Naive thymus-derived CD8-positive, alpha-beta T cell (primary cell): ENCODE measurements at regions not wholly inside any gene's neighbourhood (a gene's known extent, or its start where the extent isn't known, plus 50 kb on each side); places are given as distances from the start of the nearest gene placed in this dataset.
"Not testable (repeated sequence)": the region's sequence is repeated elsewhere in the genome, so short reads cannot be mapped to it uniquely, and the experiment has no call there.

Experiments
- ATAC-seq, 2 donors: fragments of 150-1000 bp; cut with Tn5 transposase in 1 of 2; sonication (Bioruptor Pico), chemical (Tn5 transposase) in 1 of 2; 1 replicate in 1 of 2; 2 replicates in 1 of 2; pipeline ENCODE4 v1.10.0; 2021; ENCODE audit warnings: mild to moderate bottlenecking in 2 of 2, moderate library complexity in 2 of 2
- POLR2A ChIA-PET: fragments of 350-600 bp; sonication (Branson Sonifier 250); formaldehyde crosslinking; loops from one replicate; lab custom pipeline; 2021; ENCODE audit warnings: antibody characterized with exemption; lab: Charles Lee
- DNase-seq, 10 donors: peaks; one replicate each; pipeline versions ENCODE4 v3.0.0 to v3.0.0-alpha.2; 2020 to 2022
- H3K27ac Mint-ChIP-seq, 10 donors: one replicate each; pipeline ENCODE4 v1.8.0; 2020 to 2022; ENCODE audit warnings: mild to moderate bottlenecking in 10 of 10, mixed read lengths in 10 of 10, moderate library complexity in 4 of 10, inconsistent platforms in 1 of 10
- H3K27me3 Mint-ChIP-seq, 5 donors: one replicate each; pipeline ENCODE4 v1.8.0; 2021 to 2022; ENCODE audit warnings: mixed read lengths in 5 of 5
- H3K36me3 Mint-ChIP-seq, 3 donors: one replicate each; pipeline ENCODE4 v1.8.0; 2020 to 2022; ENCODE audit warnings: mixed read lengths in 3 of 3, mild to moderate bottlenecking in 2 of 3, inconsistent platforms in 1 of 3
- H3K4me1 Mint-ChIP-seq, 4 donors: one replicate each; pipeline ENCODE4 v1.8.0; 2021 to 2022; ENCODE audit warnings: mixed read lengths in 4 of 4
- H3K4me3 Mint-ChIP-seq, 10 donors: one replicate each; pipeline ENCODE4 v1.8.0; 2020 to 2022; ENCODE audit warnings: mild to moderate bottlenecking in 10 of 10, mixed read lengths in 10 of 10, moderate library complexity in 6 of 10, inconsistent platforms in 1 of 10
- H3K9me3 Mint-ChIP-seq, 9 donors: one replicate each; pipeline ENCODE4 v1.8.0; 2020 to 2022; ENCODE audit warnings: mixed read lengths in 9 of 9, mild to moderate bottlenecking in 3 of 9, inconsistent platforms in 1 of 9, moderate library complexity in 1 of 9

DNA sequence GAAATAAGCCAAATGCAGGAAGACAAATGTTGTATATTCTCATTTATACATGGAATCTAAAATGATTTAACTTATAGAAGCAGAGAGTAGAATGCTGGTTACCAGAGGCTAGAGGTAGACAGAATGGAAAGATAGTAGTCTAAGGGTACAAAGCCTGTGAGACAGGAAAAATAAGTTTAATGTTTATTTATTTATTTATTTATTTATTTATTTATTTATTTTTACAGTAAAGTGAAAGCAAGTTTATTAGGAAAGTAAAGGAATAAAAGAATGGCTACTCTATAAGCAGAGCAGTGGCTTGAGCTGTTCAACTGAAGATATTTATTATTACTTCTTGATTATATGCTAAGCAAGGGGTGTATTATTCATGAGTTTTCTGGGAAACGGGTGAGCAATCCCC lies 203.2 kb downstream of the LAS1L start:
- Mint-ChIP-seq H3K9me3 (peaks cover 0 to 69% (median 14%) of the 10 kb centered on the region in 9 donors), H3K27me3 (no peaks in the 10 kb centered on the region), H3K4me1 (no peaks in the 10 kb centered on the region), H3K36me3 (peaks cover 0 to 22% (median 12%) of the 10 kb centered on the region in 3 donors), H3K27ac (no peak overlapping the region), H3K4me3 (no peak overlapping the region)
- DNase-seq: no peak
- ATAC-seq: no peak
- POLR2A ChIA-PET: no interaction called here

DNA sequence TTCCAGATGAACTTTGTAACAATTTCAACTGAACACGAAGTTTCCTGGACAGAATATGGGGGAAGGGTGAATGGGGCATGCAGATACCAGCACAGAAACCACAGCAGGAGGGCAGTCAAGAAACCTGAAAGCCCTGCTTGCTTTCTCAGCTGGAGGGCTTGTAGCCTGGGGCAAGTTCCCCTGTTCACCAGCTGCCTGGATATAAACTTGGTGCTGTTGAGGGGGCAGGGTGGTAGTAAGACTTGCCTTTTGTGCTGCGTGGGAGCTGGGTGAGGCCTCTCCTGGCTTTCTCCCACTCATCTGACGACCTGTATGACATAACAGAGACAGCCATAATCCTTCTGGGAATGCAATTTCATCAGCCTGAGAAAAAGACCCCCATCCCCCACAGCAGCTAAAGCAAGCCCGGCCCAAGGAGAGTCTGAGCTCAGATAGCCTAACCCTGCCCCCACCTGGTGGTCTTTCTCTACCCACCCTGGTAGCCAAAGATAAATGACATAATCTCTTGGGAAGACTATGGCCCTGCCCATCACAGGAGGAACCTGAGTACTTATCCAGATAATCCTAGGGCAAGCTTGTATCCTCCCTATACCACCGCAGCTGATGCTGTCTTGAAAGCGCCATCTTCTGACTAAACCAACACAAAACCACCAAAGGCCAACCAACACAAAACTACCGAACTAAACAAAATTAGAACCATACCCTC lies 234.3 kb downstream of the LAS1L start:
- Mint-ChIP-seq H3K4me3 (no peak overlapping the region), H3K9me3 (peaks cover 0 to 75% (median 10%) of the 10 kb centered on the region in 9 donors), H3K27me3 (no peaks in the 10 kb centered on the region), H3K27ac (no peak overlapping the region), H3K4me1 (no peaks in the 10 kb centered on the region), H3K36me3 (peaks cover 0 to 21% (median 2%) of the 10 kb centered on the region in 3 donors)
- POLR2A ChIA-PET: no interaction called here
- ATAC-seq (no peak), DNase-seq (no peak)

DNA sequence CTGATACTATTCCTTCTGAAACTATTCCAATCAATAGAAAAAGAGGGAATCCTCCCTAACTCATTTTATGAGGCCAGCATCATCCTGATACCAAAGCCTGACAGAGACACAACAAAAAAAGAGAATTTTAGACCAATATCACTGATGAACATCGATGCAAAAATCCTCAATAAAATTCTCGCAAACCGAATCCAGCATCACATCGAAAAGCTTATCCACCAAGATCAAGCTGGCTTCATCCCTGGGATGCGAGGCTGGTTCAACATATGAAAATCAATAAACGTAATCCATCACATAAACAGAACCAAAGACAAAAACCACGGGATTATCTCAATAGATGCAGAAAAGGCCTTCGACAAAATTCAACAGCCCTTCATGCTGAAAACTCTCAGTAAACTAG lies 251.7 kb downstream of the LAS1L start:
- H3K27ac Mint-ChIP-seq, POLR2A ChIA-PET, H3K27me3 Mint-ChIP-seq, DNase-seq, ATAC-seq, H3K4me3 Mint-ChIP-seq, H3K4me1 Mint-ChIP-seq: not testable (repeated sequence)
- peaks cover 0 to 26% (median 0%) of the 10 kb centered on the region in 3 donors for H3K36me3 Mint-ChIP-seq
- peaks cover 0 to 69% (median 11%) of the 10 kb centered on the region in 9 donors for H3K9me3 Mint-ChIP-seq

DNA sequence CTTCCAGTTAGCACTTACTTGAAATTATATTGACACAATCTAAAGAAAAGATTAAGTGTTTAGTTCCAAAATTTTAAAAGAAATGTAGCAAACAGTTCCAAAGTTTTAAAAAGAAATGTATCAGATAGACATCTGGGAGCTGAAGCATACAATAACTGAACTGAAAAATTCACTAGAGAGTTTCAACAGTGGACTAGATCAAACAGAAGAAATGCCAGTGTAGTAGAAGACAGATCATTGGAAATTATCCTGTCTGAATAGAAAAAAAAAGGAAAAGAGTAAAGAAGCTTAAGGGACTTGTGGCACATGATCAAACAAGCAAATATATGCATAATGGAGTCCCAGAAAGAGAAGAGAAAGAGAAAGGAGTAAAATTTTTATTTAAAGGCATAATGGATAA lies 261.4 kb downstream of the LAS1L start:
- Mint-ChIP-seq H3K9me3 (peaks cover 0 to 73% (median 23%) of the 10 kb centered on the region in 9 donors), H3K4me1 (no peaks in the 10 kb centered on the region), H3K27ac (no peak overlapping the region)

DNA sequence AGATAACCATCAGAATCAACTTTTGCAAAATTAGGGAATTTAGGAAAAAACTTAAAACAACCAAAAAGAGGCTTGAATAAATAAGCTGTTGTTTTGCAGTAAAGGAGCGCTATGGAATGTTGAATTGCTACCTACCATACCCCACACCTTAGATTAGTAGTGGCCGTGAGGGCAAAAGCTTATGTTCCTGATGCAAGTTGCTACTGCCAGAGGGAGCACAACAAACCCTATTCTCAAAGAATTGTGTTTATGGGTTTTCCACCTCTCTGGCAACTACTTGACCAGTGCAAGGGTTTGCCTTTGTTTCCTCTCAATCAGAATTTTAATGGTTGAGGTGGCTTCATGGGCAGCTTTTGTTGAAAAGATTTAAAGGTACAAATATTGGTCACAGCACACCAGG lies 268.1 kb downstream of the LAS1L start:
- H3K27ac Mint-ChIP-seq: no peak overlapping the region
- H3K27me3 Mint-ChIP-seq: no peaks in the 10 kb centered on the region
- no peaks in the 10 kb centered on the region for H3K4me1 Mint-ChIP-seq
- POLR2A ChIA-PET: no interaction called here
- no peak overlapping the region for H3K4me3 Mint-ChIP-seq
- peaks cover 0 to 65% (median 14%) of the 10 kb centered on the region in 9 donors for H3K9me3 Mint-ChIP-seq
- ATAC-seq (no peak), DNase-seq (no peak)
- peaks cover 0 to 25% (median 6%) of the 10 kb centered on the region in 3 donors for H3K36me3 Mint-ChIP-seq

More for the DNA sequence above, 261.4 kb downstream of the LAS1L start:
- ATAC-seq (no peak), DNase-seq (no peak)
- POLR2A ChIA-PET: no interaction called here
- H3K36me3 Mint-ChIP-seq: peaks cover 0 to 38% (median 10%) of the 10 kb centered on the region in 3 donors
- no peaks in the 10 kb centered on the region for H3K27me3 Mint-ChIP-seq
- H3K4me3 Mint-ChIP-seq: no peak overlapping the region

DNA sequence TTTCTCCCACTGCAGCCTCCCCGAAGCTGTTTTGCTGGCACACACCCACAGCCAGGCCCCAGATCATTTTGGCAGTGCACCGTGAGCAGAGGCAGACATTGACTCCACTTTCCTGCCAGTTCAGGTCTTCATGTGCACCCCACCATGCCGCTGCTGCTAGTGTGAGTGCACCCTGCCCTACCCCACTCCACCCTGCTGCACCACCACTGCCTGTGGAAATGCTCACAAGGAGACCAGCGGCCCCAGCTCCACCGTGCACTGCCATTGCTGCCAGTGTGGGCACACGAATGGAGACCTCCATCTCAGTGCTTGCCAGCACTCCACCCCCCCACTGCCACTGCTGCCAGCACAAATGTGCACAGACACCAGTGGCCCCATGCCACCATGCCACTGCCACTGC lies 277.6 kb upstream of the ZC4H2 start:
- Mint-ChIP-seq H3K4me3 (no peak overlapping the region), H3K27ac (no peak overlapping the region), H3K4me1 (no peaks in the 10 kb centered on the region), H3K27me3 (no peaks in the 10 kb centered on the region), H3K36me3 (peaks cover 0 to 21% (median 13%) of the 10 kb centered on the region in 3 donors), H3K9me3 (peaks cover 0 to 74% (median 8%) of the 10 kb centered on the region in 9 donors)
- DNase-seq: peak in 1 of 10 donors; percentile 16
- POLR2A ChIA-PET: no interaction called here
- ATAC-seq: no peak

DNA sequence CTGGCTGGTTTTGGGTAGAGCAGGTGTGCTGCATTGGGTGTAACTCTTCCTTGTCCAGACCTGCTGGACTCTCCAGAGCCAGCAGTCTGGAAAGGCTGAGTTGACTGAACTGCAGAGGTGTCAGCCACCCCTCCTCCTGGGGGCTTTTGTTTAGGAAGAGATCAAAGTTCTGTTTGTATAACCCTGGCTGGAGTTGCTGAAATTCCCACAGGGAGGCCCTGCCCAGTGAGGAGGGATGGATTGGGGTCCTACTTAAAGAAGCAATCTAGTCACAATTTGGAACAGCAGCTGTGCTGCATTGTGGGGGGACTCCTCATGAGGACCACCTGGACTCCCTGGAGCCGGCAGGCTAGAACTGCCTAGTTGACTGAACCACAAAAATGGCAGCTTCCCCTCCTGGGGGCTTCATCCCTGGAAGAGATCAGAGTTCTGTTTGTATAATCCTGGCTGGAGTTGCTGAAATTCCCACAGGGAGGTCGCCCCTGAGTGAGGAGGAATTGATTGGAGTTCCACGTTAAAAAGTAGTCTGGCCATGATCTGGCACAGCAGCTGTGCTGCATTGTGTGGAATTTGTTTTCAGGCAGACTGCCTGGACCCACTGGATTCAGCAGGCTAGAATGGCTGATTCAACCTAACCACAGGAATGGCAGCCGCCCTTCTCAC lies 264.9 kb upstream of the ZC4H2 start:
- POLR2A ChIA-PET: no interaction called here
- peak overlapping the region in 1 of 10 donors; percentile 29 for H3K4me3 Mint-ChIP-seq
- H3K9me3 Mint-ChIP-seq: peaks cover 2 to 83% (median 28%) of the 10 kb centered on the region in 9 donors
- H3K27ac Mint-ChIP-seq: no peak overlapping the region
- H3K4me1 Mint-ChIP-seq: no peaks in the 10 kb centered on the region
- peaks cover 10 to 38% (median 23%) of the 10 kb centered on the region in 3 donors for H3K36me3 Mint-ChIP-seq
- ATAC-seq: no peak
- no peak for DNase-seq
- no peaks in the 10 kb centered on the region for H3K27me3 Mint-ChIP-seq

DNA sequence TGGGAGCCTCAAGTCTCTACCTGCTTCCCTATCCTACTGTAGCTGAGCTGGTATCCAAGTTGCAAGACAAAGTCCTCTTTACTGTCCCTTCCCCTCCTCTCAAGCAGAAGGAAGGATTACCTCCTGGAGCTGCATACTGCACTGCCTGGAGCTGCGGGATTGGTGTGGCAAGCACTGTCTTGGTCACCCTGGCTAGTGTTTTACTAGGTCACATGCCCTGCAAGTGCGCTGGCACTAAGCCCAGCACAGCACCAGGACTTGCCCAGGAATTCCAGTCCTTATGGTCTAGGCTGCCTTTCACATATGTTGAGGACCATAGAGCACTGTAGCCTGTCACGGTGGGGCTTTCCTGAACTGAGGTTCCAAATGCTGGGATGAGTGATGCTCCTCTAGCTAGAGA lies 227.3 kb upstream of the ZC4H2 start:
- Mint-ChIP-seq H3K4me1 (no peaks in the 10 kb centered on the region), H3K36me3 (peaks cover 22 to 43% (median 31%) of the 10 kb centered on the region in 3 donors), H3K9me3 (peaks cover 0 to 61% (median 12%) of the 10 kb centered on the region in 9 donors), H3K4me3 (no peak overlapping the region), H3K27ac (peak overlapping the region in 1 of 10 donors; percentile 43), H3K27me3 (no peaks in the 10 kb centered on the region)
- ATAC-seq: no peak
- DNase-seq: no peak
- POLR2A ChIA-PET: no interaction called here

DNA sequence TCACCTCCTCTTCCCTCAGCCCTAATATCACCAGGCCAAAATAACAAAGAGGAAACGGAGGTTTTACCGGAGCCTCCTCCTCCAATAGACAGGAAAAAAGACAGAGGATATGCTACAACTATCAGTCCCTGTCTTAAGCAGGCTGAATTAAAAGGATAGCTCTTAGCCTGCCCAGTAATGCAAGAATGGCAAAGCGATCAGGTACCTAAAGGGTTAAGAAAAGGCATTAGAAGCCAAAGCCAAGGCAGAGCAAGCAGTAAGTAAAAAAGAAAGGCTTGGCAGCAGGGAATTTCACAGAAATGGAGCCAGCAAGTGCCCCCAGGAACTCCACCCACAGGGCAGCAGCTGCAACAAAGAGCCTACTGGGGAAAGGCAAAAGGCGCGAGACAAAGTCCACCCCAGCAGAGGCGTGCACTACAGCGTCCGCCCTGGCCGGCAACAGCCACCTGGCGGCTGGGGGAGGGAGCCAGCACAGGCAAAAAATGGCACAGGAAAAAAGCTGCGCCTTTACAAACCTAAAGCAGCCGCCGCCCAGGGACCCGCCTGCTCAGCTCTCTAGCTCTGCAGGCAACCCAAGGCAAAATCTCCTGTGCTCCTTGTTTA lies 220.6 kb upstream of the ZC4H2 start:
- Mint-ChIP-seq H3K36me3 (peaks cover 22 to 32% (median 24%) of the 10 kb centered on the region in 3 donors), H3K9me3 (peaks cover 0 to 80% (median 14%) of the 10 kb centered on the region in 9 donors), H3K4me3 (peak overlapping the region in 2 of 10 donors; percentile 22 to 50), H3K27ac (no peak overlapping the region), H3K4me1 (peaks cover 0 to 4% (median 2%) of the 10 kb centered on the region in 4 donors), H3K27me3 (no peaks in the 10 kb centered on the region)
- DNase-seq (no peak), ATAC-seq (peak in 1 of 2 donors; percentile 42)
- POLR2A ChIA-PET: no interaction called here

DNA sequence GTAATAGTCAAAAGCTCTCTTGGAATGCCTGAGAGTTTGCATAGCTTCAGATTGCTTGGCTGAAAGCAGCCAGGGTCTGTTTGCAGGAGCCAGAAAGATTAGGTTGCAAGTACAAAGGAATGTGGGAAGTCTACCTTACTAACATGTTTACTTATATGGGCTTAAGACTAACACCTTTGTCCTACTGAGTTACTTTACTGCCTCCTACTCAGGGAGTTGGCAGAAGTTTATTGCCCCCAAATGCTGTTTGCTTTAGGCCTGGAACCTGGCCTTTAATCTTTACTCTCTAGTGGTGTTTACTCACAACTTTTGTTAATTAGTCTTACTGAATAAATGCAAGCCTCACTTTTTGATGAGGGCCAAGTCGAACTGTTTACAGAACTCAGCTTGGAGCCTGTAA lies 219.4 kb upstream of the ZC4H2 start:
- Mint-ChIP-seq H3K36me3 (peaks cover 14 to 21% (median 17%) of the 10 kb centered on the region in 3 donors), H3K27ac (no peak overlapping the region), H3K9me3 (peaks cover 0 to 68% (median 14%) of the 10 kb centered on the region in 9 donors), H3K4me3 (no peak overlapping the region), H3K4me1 (peaks cover 0 to 4% (median 2%) of the 10 kb centered on the region in 4 donors), H3K27me3 (no peaks in the 10 kb centered on the region)
- POLR2A ChIA-PET: no interaction called here
- DNase-seq (no peak), ATAC-seq (no peak)

DNA sequence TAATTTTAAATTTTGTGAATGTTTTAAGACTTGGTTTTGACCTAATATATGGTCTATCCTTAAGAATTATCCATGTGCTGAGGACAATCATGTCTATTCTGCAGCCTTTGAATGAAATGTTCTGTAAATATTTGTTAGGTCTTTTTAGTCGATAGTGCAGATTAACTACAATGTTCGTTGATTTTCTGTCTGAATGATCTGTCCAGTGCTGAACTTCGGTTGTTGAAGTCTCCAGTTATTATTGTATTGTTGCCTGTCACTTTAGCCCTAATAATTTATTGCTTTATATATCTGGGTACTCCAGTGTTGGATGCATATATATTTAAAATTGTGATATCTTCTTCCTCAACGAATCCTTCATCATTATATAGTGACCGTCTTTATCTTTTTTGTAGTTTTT lies 218.3 kb upstream of the ZC4H2 start:
- Mint-ChIP-seq H3K27me3 (no peaks in the 10 kb centered on the region), H3K27ac (no peak overlapping the region), H3K36me3 (peaks cover 10 to 20% (median 13%) of the 10 kb centered on the region in 3 donors), H3K4me1 (peaks cover 0 to 4% (median 2%) of the 10 kb centered on the region in 4 donors), H3K4me3 (no peak overlapping the region), H3K9me3 (peaks cover 0 to 59% (median 14%) of the 10 kb centered on the region in 9 donors)
- POLR2A ChIA-PET: no interaction called here
- ATAC-seq (no peak), DNase-seq (no peak)

DNA sequence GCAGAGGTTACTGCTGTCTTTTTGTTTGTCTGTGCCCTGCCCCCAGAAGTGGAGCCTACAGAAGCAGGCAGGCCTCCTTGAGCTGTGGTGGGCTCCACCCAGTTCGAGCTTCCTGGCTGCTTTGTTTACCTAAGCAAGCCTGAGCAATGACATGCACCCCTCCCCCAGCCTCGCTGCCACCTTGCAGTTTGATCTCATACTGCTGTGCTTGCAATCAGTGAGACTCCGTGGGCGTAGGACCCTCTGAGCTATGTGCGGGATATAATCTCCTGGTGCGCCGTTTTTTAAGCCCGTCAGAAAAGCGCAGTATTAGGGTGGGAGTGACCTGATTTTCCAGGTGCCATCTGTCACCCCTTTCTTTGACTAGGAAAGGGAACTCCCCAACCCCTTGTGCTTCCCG lies 187.1 kb upstream of the ZC4H2 start:
- ATAC-seq, H3K27me3 Mint-ChIP-seq, H3K4me1 Mint-ChIP-seq, POLR2A ChIA-PET, DNase-seq, H3K4me3 Mint-ChIP-seq: not testable (repeated sequence)
- Mint-ChIP-seq H3K9me3 (peaks cover 0 to 97% (median 9%) of the 10 kb centered on the region in 9 donors), H3K36me3 (peaks cover 8 to 52% (median 44%) of the 10 kb centered on the region in 3 donors), H3K27ac (peak overlapping the region in 1 of 10 donors; percentile 27)

DNA sequence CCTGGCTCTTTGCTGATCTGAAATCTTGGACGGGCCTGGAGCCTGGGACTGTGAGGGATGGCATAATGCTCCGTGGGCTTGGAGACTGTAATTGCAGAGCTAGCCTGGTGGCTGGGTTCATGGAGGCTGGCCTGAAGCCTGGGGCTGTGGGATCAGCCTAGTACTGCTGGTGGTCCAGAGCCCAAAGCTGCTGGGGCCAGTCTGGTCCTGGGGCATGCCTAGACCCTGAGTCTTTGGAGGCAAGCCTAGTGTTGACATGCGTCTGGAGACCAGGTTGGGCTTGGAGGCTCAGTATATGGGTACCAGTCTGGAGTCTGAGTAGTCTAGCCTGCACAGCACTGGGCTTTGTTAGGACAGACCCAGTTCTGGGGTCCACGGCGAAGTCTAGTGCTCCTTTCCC lies 172.0 kb upstream of the ZC4H2 start:
- Mint-ChIP-seq H3K27me3 (no peaks in the 10 kb centered on the region), H3K36me3 (peaks cover 39 to 53% (median 46%) of the 10 kb centered on the region in 3 donors), H3K4me1 (peaks cover 0 to 5% (median 2%) of the 10 kb centered on the region in 4 donors), H3K27ac (no peak overlapping the region), H3K9me3 (peaks cover 0 to 63% (median 18%) of the 10 kb centered on the region in 9 donors), H3K4me3 (no peak overlapping the region)
- POLR2A ChIA-PET: no interaction called here
- DNase-seq (no peak), ATAC-seq (no peak)
